Erythroblast (primary cell): ENCODE measurements at regions not wholly inside any gene's neighbourhood (a gene's known extent, or its start where the extent isn't known, plus 50 kb on each side); places are given as distances from the start of the nearest gene placed in this dataset.

Experiments
- GATA1 ChIP-seq: IDR thresholded peaks from 2 replicates; pipeline ENCODE4 v1.6.1; 2011; ENCODE audit warnings: low read depth, mild to moderate bottlenecking, control low read depth, low read length, moderate library complexity
- POLR2A ChIP-seq: IDR thresholded peaks from 2 replicates; pipeline ENCODE4 v1.6.1; 2011; ENCODE audit warnings: mild to moderate bottlenecking, low read length

- no peak for TF ChIP-seq POLR2A
- TF ChIP-seq GATA1: no peak
Observed at GRCh38 chr5:84564321-84565075, 179.8 kb upstream of the EDIL3 start.
